Fibroblast of mammary gland (primary cell): ENCODE measurements at regions not wholly inside any gene's neighbourhood (a gene's known extent, or its start where the extent isn't known, plus 50 kb on each side); places are given as distances from the start of the nearest gene placed in this dataset.

Experiments used
- DNase-seq: peaks from one replicate; pipeline ENCODE4 v3.0.0-alpha.2; 2010; ENCODE audit warnings: low read depth
- H3K4me3 ChIP-seq: 2 replicates; pipeline ENCODE4 v1.5.1; 2011; ENCODE audit warnings: low read depth, mild to moderate bottlenecking, low read length, moderate library complexity; ENCODE audit not compliant: control insufficient read depth
- CTCF ChIP-seq: conservative IDR thresholded peaks from 2 replicates; pipeline ENCODE4 v1.5.1; 2011; ENCODE audit warnings: low read depth, low read length, inconsistent platforms; ENCODE audit not compliant: control insufficient read depth, insufficient read depth

GRCh38 chr1:5548266-5548665 is 444.0 kb downstream of the NPHP4 start:
- TF ChIP-seq CTCF: no peak
- no peak for DNase-seq
- H3K4me3 ChIP-seq: no peak overlapping the region

- no peak overlapping the region for H3K4me3 ChIP-seq
- no peak for TF ChIP-seq CTCF
- DNase-seq: no peak
Measured at GRCh38 chr1:5543235-5543634, 449.0 kb downstream of the NPHP4 start.

DNA sequence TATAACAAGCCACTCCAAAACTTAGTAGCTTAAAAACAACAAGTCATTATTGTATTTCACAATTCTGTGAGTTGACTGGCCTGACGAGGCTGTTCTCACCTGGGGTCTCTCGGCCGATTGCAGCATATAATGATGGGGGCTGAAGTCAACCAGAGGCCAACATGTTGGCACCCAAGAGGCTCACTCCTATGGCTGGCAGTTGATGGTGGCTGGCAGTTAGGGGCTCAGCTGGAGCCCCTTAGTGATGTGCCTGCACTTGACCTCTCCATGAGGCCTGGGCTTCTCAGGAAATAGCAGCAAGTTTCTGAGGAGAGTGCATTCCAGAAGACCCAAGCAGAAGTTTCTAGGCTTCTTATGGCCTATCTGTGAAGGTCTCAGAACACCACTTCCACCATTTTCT is 459.4 kb downstream of the NPHP4 start:
- no peak for TF ChIP-seq CTCF
- DNase-seq: no peak

DNA sequence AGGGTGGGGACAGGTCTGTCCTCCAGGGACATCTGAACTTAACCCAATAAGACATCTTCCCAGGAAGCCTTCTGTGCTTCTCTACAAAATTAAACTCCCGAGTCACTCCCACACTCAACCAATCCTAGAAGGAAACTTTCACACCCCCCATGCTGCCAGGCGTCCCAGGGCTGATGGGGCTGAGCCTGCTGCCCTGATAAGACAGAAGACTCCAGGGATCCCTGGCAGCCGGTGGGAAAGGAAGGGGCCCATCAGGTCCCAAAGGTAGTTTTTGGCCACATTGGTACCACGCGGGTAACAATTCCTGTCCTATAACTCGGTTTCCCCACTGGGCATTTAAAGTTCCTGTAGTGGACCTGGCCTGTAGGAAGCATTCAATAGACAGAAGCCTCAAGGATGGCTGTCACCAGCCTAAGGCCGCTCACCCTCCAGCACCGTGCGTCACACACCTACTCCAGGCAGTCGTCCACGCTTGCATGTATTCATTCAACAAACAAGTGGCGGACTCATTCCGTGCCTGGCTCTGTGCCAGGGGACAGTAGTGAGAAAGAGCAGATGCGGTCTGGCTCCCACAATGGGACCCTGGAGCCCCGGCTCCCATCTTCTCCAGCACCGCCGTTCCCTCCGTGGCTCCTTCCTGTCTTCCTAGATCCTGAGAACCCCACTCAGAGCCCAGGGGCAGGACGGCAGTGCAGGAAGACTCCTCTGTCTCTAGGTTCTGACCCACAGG is 465.2 kb downstream of the NPHP4 start:
- no peak for DNase-seq

More for the DNA sequence above, 459.4 kb downstream of the NPHP4 start:
- no peak overlapping the region for H3K4me3 ChIP-seq

DNA sequence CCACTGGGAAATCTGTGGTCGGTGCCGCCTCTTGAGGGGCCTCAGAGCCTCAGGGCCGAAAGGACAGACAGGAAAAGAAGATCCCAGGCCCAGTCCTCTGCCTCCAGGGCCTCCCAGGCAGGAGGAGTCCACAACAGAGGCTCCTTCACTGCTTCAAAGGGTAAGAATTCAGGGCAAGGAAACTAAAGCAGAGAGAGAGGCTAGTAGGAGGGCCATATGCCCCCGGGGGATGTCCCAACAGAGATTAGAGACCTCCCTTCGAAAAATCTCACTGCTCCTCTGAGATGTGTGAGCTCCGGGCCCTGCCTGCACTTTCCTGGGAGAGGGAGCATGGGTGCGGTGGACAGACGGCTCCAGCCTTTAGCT is 465.9 kb downstream of the NPHP4 start:
- TF ChIP-seq CTCF: no peak
- DNase-seq: no peak
- no peak overlapping the region for H3K4me3 ChIP-seq

More for the DNA sequence above, 465.2 kb downstream of the NPHP4 start:
- no peak overlapping the region for H3K4me3 ChIP-seq
- TF ChIP-seq CTCF: no peak

DNA sequence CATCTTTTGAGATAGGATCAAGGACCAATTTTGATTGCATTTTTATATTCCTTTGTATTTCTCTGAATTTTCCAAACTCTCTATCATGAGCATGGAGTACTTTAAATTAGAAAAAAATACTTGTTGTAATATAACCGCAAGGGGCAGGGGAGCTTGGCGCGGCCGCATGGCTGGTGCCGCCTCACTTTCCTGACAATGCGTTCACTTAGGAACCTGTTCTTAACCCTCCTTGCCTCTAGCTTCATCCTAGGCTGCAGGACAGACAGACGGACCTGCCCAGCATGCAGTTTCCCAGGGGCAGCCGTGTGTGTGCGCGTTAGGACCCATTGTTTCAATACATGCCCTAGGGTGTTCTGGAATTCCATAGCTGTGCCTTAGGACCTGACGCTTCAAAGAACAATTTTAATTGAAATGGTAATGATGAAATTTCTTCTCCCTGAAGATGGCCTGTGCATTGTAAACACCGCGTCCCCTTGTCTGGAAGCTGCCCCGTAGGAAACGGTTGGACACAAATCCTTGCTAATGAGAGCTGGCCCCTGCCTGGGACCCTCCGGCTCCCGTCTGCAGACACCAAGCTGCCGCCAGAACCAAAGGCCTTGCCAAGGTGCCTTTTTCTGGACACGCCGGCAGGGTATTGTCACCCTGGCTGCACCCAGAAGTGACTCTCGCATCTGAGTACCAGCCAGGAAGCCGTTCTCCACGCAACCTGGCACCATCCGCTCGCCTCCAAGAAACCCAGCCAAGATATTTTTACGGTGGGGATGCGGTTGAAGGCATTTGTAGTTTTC is 466.4 kb downstream of the NPHP4 start:
- no peak overlapping the region for H3K4me3 ChIP-seq
- no peak for DNase-seq
- TF ChIP-seq CTCF: no peak
